GM19043 (cell line): ENCODE measurements at regions not wholly inside any gene's neighbourhood (a gene's known extent, or its start where the extent isn't known, plus 50 kb on each side); places are given as distances from the start of the nearest gene placed in this dataset.

Source experiments
- ATAC-seq: cut with Tn5 transposase; IDR thresholded peaks from one replicate; pipeline ENCODE4 v1.9.1; 2021; ENCODE audit warnings: low read depth; ENCODE audit not compliant: unreplicated experiment

- no peak for ATAC-seq
Measured at GRCh38 chr7:9186730-9187129, 753.3 kb downstream of the NXPH1 start.

- ATAC-seq, result no peak
Measured at GRCh38 chr7:9189703-9190102, 756.3 kb downstream of the NXPH1 start.

- ATAC-seq, result no peak
Measured at GRCh38 chr7:9192969-9193368, 759.6 kb downstream of the NXPH1 start.

- no peak for ATAC-seq
Measured at GRCh38 chr7:9200626-9201025, 767.2 kb downstream of the NXPH1 start.

- no peak for ATAC-seq
Measured at GRCh38 chr7:9201928-9202327, 768.5 kb downstream of the NXPH1 start.

GRCh38 chr7:9204571-9204970 is 771.2 kb downstream of the NXPH1 start:
- ATAC-seq, result no peak

- no peak for ATAC-seq
Measured at GRCh38 chr7:9210114-9210513, 776.7 kb downstream of the NXPH1 start.

GRCh38 chr7:9217204-9217603 is 783.8 kb downstream of the NXPH1 start:
- no peak for ATAC-seq

GRCh38 chr7:9226500-9226899 is 793.1 kb downstream of the NXPH1 start:
- ATAC-seq, result no peak

- no peak for ATAC-seq
Measured at GRCh38 chr7:9231630-9232121, 798.3 kb downstream of the NXPH1 start.

GRCh38 chr7:9240001-9240400 is 806.6 kb downstream of the NXPH1 start:
- ATAC-seq, result no peak

- ATAC-seq, result no peak
Measured at GRCh38 chr7:9241826-9242225, 808.4 kb downstream of the NXPH1 start.

GRCh38 chr7:9242636-9243035 is 809.2 kb downstream of the NXPH1 start:
- no peak for ATAC-seq

- ATAC-seq, result no peak
Measured at GRCh38 chr7:9250876-9251275, 817.5 kb downstream of the NXPH1 start.

- no peak for ATAC-seq
Measured at GRCh38 chr7:9264395-9264794, 831.0 kb downstream of the NXPH1 start.

GRCh38 chr7:9280088-9280487 is 846.7 kb downstream of the NXPH1 start:
- ATAC-seq, result no peak

GRCh38 chr7:9283246-9283645 is 849.8 kb downstream of the NXPH1 start:
- no peak for ATAC-seq

- ATAC-seq, result no peak
Measured at GRCh38 chr7:9302436-9302835, 869.0 kb downstream of the NXPH1 start.

- no peak for ATAC-seq
Measured at GRCh38 chr7:9307131-9307530, 873.7 kb downstream of the NXPH1 start.

GRCh38 chr7:9324513-9324912 is 891.1 kb downstream of the NXPH1 start:
- no peak for ATAC-seq

- ATAC-seq, result no peak
Measured at GRCh38 chr7:9328296-9328695, 894.9 kb downstream of the NXPH1 start.

GRCh38 chr7:9349625-9350024 is 916.2 kb downstream of the NXPH1 start:
- ATAC-seq, result no peak

GRCh38 chr7:9391221-9391620 is 957.8 kb downstream of the NXPH1 start:
- ATAC-seq, result no peak
